A673 (cell line): ENCODE measurements at regions not wholly inside any gene's neighbourhood (a gene's known extent, or its start where the extent isn't known, plus 50 kb on each side); places are given as distances from the start of the nearest gene placed in this dataset.

ENCODE experiments used
- BruUV-seq: library from RNA; stranded (reverse); fragments of 400-500 nt; replicated peaks from 2 replicates; lab custom pipeline; 2021; lab: Mats Ljungman, UMichigan
- CTCF ChIA-PET: fragments of 300-600 bp; sonication (Branson Sonifier 250); formaldehyde crosslinking; loops from one replicate; lab custom pipeline; 2022; ENCODE audit warnings: antibody characterized with exemption; lab: Charles Lee
- POLR2A ChIA-PET: fragments of 300-600 bp; sonication (Branson Sonifier 250); formaldehyde crosslinking; loops from one replicate; lab custom pipeline; 2022; ENCODE audit warnings: antibody characterized with exemption; ENCODE audit not compliant: low non-redundant PET; lab: Charles Lee
- DNase-seq: peaks from one replicate; pipeline ENCODE4 v3.0.0-alpha.2; 2015; ENCODE audit warnings: low spot score
- H3K27ac ChIP-seq: fragments of 200-600 bp; sonication (generic); 2 replicates; pipeline ENCODE4 v1.5.1; 2016; ENCODE audit warnings: mixed run types, low read depth, mild to moderate bottlenecking, mixed read lengths, antibody characterized with exemption, low read length; ENCODE audit not compliant: poor library complexity, severe bottlenecking
- H3K27me3 ChIP-seq: fragments of 200-600 bp; sonication (generic); replicated peaks from 2 replicates; pipeline ENCODE4 v1.6.1; 2017; ENCODE audit warnings: mixed run types, low read depth, mild to moderate bottlenecking, mixed read lengths, antibody characterized with exemption, low read length; ENCODE audit not compliant: insufficient read depth, poor library complexity
- H3K36me3 ChIP-seq: fragments of 200-600 bp; sonication (generic); 2 replicates; pipeline ENCODE4 v1.6.1; 2016; ENCODE audit warnings: mixed run types, mild to moderate bottlenecking, mixed read lengths, antibody characterized with exemption, low read length; ENCODE audit not compliant: insufficient read depth, poor library complexity, severe bottlenecking
- H3K4me1 ChIP-seq: fragments of 200-600 bp; sonication (generic); 2 replicates; pipeline ENCODE4 v1.6.1; 2017; ENCODE audit warnings: mixed run types, mild to moderate bottlenecking, mixed read lengths, antibody characterized with exemption, low read length; ENCODE audit not compliant: insufficient read depth, poor library complexity, severe bottlenecking
- H3K4me3 ChIP-seq: fragments of 200-600 bp; sonication (generic); 2 replicates; pipeline ENCODE4 v1.5.1; 2016; ENCODE audit warnings: low read depth, mixed run types, mild to moderate bottlenecking, mixed read lengths, low read length; ENCODE audit not compliant: poor library complexity, severe bottlenecking
- H3K9me3 ChIP-seq: fragments of 200-600 bp; sonication (generic); 2 replicates; pipeline ENCODE4 v1.6.1; 2016; ENCODE audit warnings: mixed run types, low read depth, mild to moderate bottlenecking, mixed read lengths, antibody characterized with exemption, low read length; ENCODE audit not compliant: poor library complexity, severe bottlenecking
- EZH2 ChIP-seq: fragments of 200-600 bp; sonication (generic); IDR thresholded peaks from 2 replicates; pipeline ENCODE4 v1.6.1; 2017; ENCODE audit warnings: borderline replicate concordance, low read depth, mild to moderate bottlenecking, mixed read lengths, antibody characterized with exemption, low read length; ENCODE audit not compliant: poor library complexity, severe bottlenecking
- intact Hi-C: fragments of 100-400 bp; cut with micrococcal nuclease; formaldehyde crosslinking; loops from one replicate; pipeline ENCODE4 v1.10.0; 2022; ENCODE audit not compliant: unreplicated experiment
- TF ChIP-seq, protein P1 (sequence below): fragments of 300-800, 200-600 bp; sonication (generic); conservative IDR thresholded peaks from 2 replicates; pipeline ENCODE4 v1.5.1; 2017; ENCODE audit warnings: low read depth, mild to moderate bottlenecking, antibody characterized with exemption, low read length, moderate library complexity, mixed read lengths

DNA sequence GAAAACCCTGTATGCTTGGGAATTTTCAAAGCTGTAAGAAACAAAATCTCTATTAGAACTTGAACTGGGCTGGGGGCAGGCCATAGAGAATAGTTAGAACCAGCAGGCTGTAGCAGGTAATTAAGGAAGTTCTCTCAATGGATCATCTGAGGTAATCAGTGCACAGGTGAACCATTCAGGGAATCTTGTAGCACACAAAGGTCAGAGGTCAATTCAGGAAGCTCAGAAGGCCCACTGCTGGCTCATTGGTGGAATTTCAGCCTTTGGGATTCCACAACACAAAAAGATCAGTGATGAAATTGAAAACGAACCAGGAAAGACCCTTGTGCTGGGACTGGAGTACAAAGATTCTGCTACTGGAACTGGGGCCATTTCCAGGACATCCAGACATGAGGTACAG lies 82.0 kb downstream of the TMEM168 start:
- Histone ChIP-seq H3K4me1 (no peaks in the 10 kb centered on the region), H3K27ac (no peak overlapping the region), H3K9me3 (no peaks in the 10 kb centered on the region), H3K4me3 (no peak overlapping the region), H3K27me3 (peaks cover 3% of the 10 kb centered on the region), H3K36me3 (no peaks in the 10 kb centered on the region)
- CTCF ChIA-PET = no interaction called here
- intact Hi-C loops = no loop called here
- no TSS peak for BruUV-seq
- DNase-seq = no peak
- TF ChIP-seq EZH2 = no peak
- TF ChIP-seq, protein P1, sequence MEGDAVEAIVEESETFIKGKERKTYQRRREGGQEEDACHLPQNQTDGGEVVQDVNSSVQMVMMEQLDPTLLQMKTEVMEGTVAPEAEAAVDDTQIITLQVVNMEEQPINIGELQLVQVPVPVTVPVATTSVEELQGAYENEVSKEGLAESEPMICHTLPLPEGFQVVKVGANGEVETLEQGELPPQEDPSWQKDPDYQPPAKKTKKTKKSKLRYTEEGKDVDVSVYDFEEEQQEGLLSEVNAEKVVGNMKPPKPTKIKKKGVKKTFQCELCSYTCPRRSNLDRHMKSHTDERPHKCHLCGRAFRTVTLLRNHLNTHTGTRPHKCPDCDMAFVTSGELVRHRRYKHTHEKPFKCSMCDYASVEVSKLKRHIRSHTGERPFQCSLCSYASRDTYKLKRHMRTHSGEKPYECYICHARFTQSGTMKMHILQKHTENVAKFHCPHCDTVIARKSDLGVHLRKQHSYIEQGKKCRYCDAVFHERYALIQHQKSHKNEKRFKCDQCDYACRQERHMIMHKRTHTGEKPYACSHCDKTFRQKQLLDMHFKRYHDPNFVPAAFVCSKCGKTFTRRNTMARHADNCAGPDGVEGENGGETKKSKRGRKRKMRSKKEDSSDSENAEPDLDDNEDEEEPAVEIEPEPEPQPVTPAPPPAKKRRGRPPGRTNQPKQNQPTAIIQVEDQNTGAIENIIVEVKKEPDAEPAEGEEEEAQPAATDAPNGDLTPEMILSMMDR = no peak
- POLR2A ChIA-PET = no interaction called here
